ENCODE measurements at regions not wholly inside any gene's neighbourhood (a gene's known extent, or its start where the extent isn't known, plus 50 kb on each side); places are given as distances from the start of the nearest gene placed in this dataset.

DNA sequence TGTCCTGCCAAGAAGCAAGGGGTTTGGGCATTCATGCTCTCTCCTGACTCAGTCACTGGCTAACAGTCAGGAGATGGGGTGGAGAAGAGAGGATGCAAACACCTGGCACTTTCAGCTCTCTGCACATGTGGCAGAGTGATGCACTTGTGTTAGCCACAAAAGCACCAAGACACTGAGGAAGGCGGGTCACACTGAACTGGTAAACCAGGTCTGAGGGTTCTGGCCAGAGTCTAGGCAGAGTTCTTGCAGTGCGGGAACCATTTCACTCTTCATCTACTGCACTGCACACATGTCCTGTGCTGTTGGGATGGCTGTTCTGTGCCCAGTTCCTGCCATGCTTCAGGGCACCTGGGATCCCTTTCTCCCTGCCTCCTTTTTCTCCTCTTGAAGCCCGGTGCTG is 157.1 kb upstream of the GDNF start:
- TF ChIP-seq, protein P1, sequence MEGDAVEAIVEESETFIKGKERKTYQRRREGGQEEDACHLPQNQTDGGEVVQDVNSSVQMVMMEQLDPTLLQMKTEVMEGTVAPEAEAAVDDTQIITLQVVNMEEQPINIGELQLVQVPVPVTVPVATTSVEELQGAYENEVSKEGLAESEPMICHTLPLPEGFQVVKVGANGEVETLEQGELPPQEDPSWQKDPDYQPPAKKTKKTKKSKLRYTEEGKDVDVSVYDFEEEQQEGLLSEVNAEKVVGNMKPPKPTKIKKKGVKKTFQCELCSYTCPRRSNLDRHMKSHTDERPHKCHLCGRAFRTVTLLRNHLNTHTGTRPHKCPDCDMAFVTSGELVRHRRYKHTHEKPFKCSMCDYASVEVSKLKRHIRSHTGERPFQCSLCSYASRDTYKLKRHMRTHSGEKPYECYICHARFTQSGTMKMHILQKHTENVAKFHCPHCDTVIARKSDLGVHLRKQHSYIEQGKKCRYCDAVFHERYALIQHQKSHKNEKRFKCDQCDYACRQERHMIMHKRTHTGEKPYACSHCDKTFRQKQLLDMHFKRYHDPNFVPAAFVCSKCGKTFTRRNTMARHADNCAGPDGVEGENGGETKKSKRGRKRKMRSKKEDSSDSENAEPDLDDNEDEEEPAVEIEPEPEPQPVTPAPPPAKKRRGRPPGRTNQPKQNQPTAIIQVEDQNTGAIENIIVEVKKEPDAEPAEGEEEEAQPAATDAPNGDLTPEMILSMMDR (IDR thresholded peaks at IDR 0.05), result no peak
- TF ChIP-seq POLR2A (IDR thresholded peaks at IDR 0.05), result no peak
